ENCODE measurements at regions not wholly inside any gene's neighbourhood (a gene's known extent, or its start where the extent isn't known, plus 50 kb on each side); places are given as distances from the start of the nearest gene placed in this dataset.

DNA sequence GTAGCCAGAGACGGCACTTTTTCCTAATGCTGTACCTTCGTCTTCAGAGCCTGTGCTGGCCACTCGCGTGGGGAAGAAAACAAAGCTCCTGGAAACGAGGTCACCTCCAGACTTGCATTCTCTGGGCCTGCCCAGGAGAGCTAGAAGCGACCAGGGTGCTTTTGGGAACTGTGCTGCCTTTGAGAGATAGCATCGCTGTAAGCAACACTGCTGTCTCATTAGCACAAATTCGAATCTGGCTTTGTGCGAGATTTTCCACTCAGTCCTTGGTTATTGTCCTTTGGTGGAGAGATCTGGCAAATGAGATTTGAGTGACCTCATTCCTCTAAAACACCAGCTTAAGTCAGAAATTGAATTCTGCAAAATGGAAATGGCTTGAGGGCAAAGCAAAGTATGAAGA lies 66.1 kb upstream of the TLR3 start:
- H3K4me1 Mint-ChIP-seq (ENCODE audit: low read depth, unreplicated experiment), result peaks cover 3% of the 10 kb centered on the region
- no peaks in the 10 kb centered on the region for H3K36me3 Mint-ChIP-seq (ENCODE audit: unreplicated experiment)
- no peak overlapping the region for H3K4me3 Mint-ChIP-seq (ENCODE audit: unreplicated experiment)
- H3K27me3 Mint-ChIP-seq (ENCODE audit: unreplicated experiment), result no peaks in the 10 kb centered on the region
- no peak overlapping the region for H3K27ac Mint-ChIP-seq (ENCODE audit: unreplicated experiment)
- TF ChIP-seq, protein P1, sequence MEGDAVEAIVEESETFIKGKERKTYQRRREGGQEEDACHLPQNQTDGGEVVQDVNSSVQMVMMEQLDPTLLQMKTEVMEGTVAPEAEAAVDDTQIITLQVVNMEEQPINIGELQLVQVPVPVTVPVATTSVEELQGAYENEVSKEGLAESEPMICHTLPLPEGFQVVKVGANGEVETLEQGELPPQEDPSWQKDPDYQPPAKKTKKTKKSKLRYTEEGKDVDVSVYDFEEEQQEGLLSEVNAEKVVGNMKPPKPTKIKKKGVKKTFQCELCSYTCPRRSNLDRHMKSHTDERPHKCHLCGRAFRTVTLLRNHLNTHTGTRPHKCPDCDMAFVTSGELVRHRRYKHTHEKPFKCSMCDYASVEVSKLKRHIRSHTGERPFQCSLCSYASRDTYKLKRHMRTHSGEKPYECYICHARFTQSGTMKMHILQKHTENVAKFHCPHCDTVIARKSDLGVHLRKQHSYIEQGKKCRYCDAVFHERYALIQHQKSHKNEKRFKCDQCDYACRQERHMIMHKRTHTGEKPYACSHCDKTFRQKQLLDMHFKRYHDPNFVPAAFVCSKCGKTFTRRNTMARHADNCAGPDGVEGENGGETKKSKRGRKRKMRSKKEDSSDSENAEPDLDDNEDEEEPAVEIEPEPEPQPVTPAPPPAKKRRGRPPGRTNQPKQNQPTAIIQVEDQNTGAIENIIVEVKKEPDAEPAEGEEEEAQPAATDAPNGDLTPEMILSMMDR (IDR thresholded peaks at IDR 0.05; ENCODE audit: partially characterized antibody, unreplicated experiment), result no peak
- DNase-seq, result no peak
- H3K9me3 Mint-ChIP-seq (ENCODE audit: unreplicated experiment), result no peaks in the 10 kb centered on the region

DNA sequence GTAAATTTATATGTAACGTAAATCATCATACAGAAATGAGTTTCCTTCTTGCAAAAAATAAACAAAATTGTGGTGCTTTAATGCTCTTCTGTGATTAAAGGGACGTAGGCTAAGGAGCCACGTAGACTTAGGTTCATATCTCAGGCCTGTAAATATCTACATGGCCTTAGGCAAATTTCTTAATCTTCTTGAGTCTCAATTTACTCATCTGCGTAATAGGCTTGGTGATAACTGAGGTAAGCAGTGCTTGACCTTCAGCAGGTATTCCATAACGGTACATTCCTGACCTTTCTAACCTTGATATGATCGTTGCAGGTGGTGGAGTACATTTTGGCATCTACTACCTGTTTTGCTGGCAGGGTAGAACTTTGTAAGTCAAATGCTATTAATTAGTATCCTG lies 65.2 kb upstream of the TLR3 start:
- no peaks in the 10 kb centered on the region for H3K9me3 Mint-ChIP-seq (ENCODE audit: unreplicated experiment)
- no peak for DNase-seq
- H3K4me3 Mint-ChIP-seq (ENCODE audit: unreplicated experiment), result no peak overlapping the region
- TF ChIP-seq, protein P1 (IDR thresholded peaks at IDR 0.05; ENCODE audit: partially characterized antibody, unreplicated experiment), result no peak
- H3K4me1 Mint-ChIP-seq (ENCODE audit: low read depth, unreplicated experiment), result peaks cover 3% of the 10 kb centered on the region
- no peaks in the 10 kb centered on the region for H3K27me3 Mint-ChIP-seq (ENCODE audit: unreplicated experiment)
- no peaks in the 10 kb centered on the region for H3K36me3 Mint-ChIP-seq (ENCODE audit: unreplicated experiment)
- H3K27ac Mint-ChIP-seq (ENCODE audit: unreplicated experiment), result no peak overlapping the region

DNA sequence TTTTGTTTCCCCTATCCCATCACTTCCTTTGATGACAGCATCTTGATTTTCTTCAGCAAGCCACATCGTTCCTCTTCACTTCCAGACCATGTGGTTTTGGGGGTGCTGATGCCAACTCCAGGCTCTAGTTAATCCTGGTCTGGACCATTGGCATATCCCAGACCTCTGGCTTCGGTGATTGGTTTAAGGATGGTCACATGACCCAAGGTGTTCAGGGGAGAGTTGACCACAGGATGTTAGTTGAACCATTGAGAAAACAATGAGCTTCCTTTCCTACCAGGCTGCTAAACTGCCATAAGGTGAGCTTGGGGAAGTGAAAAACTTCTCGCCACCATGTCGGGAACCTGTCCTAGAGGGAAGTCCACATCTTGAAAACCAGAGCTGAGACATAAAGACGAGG lies 60.9 kb upstream of the TLR3 start:
- Mint-ChIP-seq H3K9me3 (ENCODE audit: unreplicated experiment) (no peaks in the 10 kb centered on the region), H3K27me3 (ENCODE audit: unreplicated experiment) (peaks cover 3% of the 10 kb centered on the region), H3K36me3 (ENCODE audit: unreplicated experiment) (no peaks in the 10 kb centered on the region), H3K4me1 (ENCODE audit: low read depth, unreplicated experiment) (no peaks in the 10 kb centered on the region), H3K27ac (ENCODE audit: unreplicated experiment) (no peak overlapping the region), H3K4me3 (ENCODE audit: unreplicated experiment) (no peak overlapping the region)
- no peak for DNase-seq
- TF ChIP-seq, protein P1 (IDR thresholded peaks at IDR 0.05; ENCODE audit: partially characterized antibody, unreplicated experiment), result no peak

DNA sequence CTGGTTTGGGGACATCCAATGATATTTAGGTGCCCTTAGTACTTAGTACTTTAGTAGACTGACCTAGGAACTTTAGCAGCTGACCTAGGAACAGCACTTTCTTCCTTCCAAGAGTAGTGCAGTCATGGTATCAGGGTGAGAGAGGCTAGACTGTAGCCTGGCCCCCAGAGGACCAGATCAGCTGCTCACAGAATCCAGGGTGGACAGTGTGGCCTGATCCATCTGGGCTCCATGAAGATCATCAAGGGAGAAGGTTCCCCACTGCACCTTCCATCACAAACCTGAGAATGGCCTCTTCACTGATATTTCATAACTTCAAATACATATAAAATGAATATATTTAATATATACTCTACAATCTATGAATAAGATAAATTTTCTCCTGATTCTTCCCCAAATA lies 59.0 kb upstream of the TLR3 start:
- no peak overlapping the region for H3K4me3 Mint-ChIP-seq (ENCODE audit: unreplicated experiment)
- H3K27ac Mint-ChIP-seq (ENCODE audit: unreplicated experiment), result no peak overlapping the region
- H3K9me3 Mint-ChIP-seq (ENCODE audit: unreplicated experiment), result no peaks in the 10 kb centered on the region
- H3K27me3 Mint-ChIP-seq (ENCODE audit: unreplicated experiment), result peaks cover 3% of the 10 kb centered on the region
- DNase-seq, result no peak
- no peaks in the 10 kb centered on the region for H3K36me3 Mint-ChIP-seq (ENCODE audit: unreplicated experiment)
- TF ChIP-seq, protein P1 (IDR thresholded peaks at IDR 0.05; ENCODE audit: partially characterized antibody, unreplicated experiment), result no peak
- no peaks in the 10 kb centered on the region for H3K4me1 Mint-ChIP-seq (ENCODE audit: low read depth, unreplicated experiment)

- DNase-seq, result no peak
- no peak overlapping the region for H3K27ac Mint-ChIP-seq (ENCODE audit: unreplicated experiment)
Measured at GRCh38 chr4:186010821-186011220, 58.1 kb upstream of the TLR3 start.

More at GRCh38 chr4:186010821-186011220, 58.1 kb upstream of the TLR3 start:
- no peaks in the 10 kb centered on the region for H3K36me3 Mint-ChIP-seq (ENCODE audit: unreplicated experiment)
- no peaks in the 10 kb centered on the region for H3K9me3 Mint-ChIP-seq (ENCODE audit: unreplicated experiment)
- H3K27me3 Mint-ChIP-seq (ENCODE audit: unreplicated experiment), result peaks cover 3% of the 10 kb centered on the region
- peaks cover 4% of the 10 kb centered on the region for H3K4me1 Mint-ChIP-seq (ENCODE audit: low read depth, unreplicated experiment)
- TF ChIP-seq, protein P1 (IDR thresholded peaks at IDR 0.05; ENCODE audit: partially characterized antibody, unreplicated experiment), result no peak
- H3K4me3 Mint-ChIP-seq (ENCODE audit: unreplicated experiment), result no peak overlapping the region

Data from glutamatergic neuron (in vitro differentiated cells).